ENCODE measurements at regions not wholly inside any gene's neighbourhood (a gene's known extent, or its start where the extent isn't known, plus 50 kb on each side); places are given as distances from the start of the nearest gene placed in this dataset.

- Histone ChIP-seq H3K79me2 (ENCODE audit: insufficient read depth, low read length) (no peaks in the 10 kb centered on the region), H2AFZ (ENCODE audit: low read depth, low read length, poor library complexity, severe bottlenecking) (no peak overlapping the region), H3K4me3 (replicated peaks in 1 of 2; ENCODE audit: low read depth in 1 of 2, low read length in 2 of 2) (no peak overlapping the region), H3K4me1 (ENCODE audit: control insufficient read depth in 1 of 2, insufficient read depth in 2 of 2, low read length in 2 of 2) (no peaks in the 10 kb centered on the region), H3K9me2 (ENCODE audit: insufficient read depth) (no peaks in the 10 kb centered on the region), H3K36me3 (ENCODE audit: control insufficient read depth in 1 of 2, insufficient read depth in 2 of 2, low read length in 2 of 2) (no peaks in the 10 kb centered on the region), H3K27ac (ENCODE audit: low read depth, low read length) (no peak overlapping the region), H3K27me3 (ENCODE audit: insufficient read depth, low read length) (peaks cover 16% of the 10 kb centered on the region; the same call in 1 of the 2 replicates), H4K20me1 (ENCODE audit: insufficient read depth) (no peaks in the 10 kb centered on the region), H3K4me2 (ENCODE audit: low read length) (no peak overlapping the region), H3K9ac (ENCODE audit: low read length) (no peak overlapping the region), H3K9me3 (ENCODE audit: control insufficient read depth in 1 of 2, insufficient read depth in 1 of 2, low read depth in 1 of 2, low read length in 2 of 2) (no peaks in the 10 kb centered on the region)
- intact Hi-C loops (cut with micrococcal nuclease) = no loop called here
- RAD21 ChIA-PET (ENCODE audit: low non-redundant PET in 1 of 2, low total read pairs in 2 of 2, uncharacterized antibody in 2 of 2, unreplicated experiment in 2 of 2) = no interaction called here
- DNase-seq (ENCODE audit: low read depth, low spot score) (no peak), ATAC-seq (no peak)
- TF ChIP-seq ZNF274 (IDR thresholded peaks at IDR 0.05; ENCODE audit: low read depth, low read length) (no peak), CTCF (IDR thresholded peaks at IDR 0.05 in 2 of 3, conservative IDR thresholded peaks at IDR 0.05 in 1 of 3; ENCODE audit: borderline replicate concordance in 1 of 3, insufficient read depth in 1 of 3, low read depth in 2 of 3, low read length in 2 of 3) (no peak), JUND (IDR thresholded peaks at IDR 0.05) (no peak), ZFX (IDR thresholded peaks at IDR 0.05) (no peak)
- POLR2A ChIA-PET = no interaction called here
- CTCF ChIA-PET = no interaction called here
- BruUV-seq (replicated peaks) = no TSS peak
These were observed 339.1 kb downstream of the RPS24 start for GRCh38 chr10:78372806-78373205.

- no peaks in the 10 kb centered on the region for H4K20me1 ChIP-seq (ENCODE audit: insufficient read depth)
- H3K9ac ChIP-seq (ENCODE audit: low read length) = no peak overlapping the region
- peaks cover 16% of the 10 kb centered on the region; the same call in 1 of the 2 replicates for H3K27me3 ChIP-seq (ENCODE audit: insufficient read depth, low read length)
- no peak overlapping the region for H2AFZ ChIP-seq (ENCODE audit: low read depth, low read length, poor library complexity, severe bottlenecking)
- no peaks in the 10 kb centered on the region for H3K9me2 ChIP-seq (ENCODE audit: insufficient read depth)
- H3K4me3 ChIP-seq (replicated peaks in 1 of 2; ENCODE audit: low read depth in 1 of 2, low read length in 2 of 2) = no peak overlapping the region
- ATAC-seq (no peak), DNase-seq (ENCODE audit: low read depth, low spot score) (no peak)
- no peak overlapping the region for H3K4me2 ChIP-seq (ENCODE audit: low read length)
- no peaks in the 10 kb centered on the region for H3K79me2 ChIP-seq (ENCODE audit: insufficient read depth, low read length)
- no peaks in the 10 kb centered on the region for H3K9me3 ChIP-seq (ENCODE audit: control insufficient read depth in 1 of 2, insufficient read depth in 1 of 2, low read depth in 1 of 2, low read length in 2 of 2)
- no peaks in the 10 kb centered on the region for H3K36me3 ChIP-seq (ENCODE audit: control insufficient read depth in 1 of 2, insufficient read depth in 2 of 2, low read length in 2 of 2)
- ChIA-PET CTCF (no interaction called here), POLR2A (no interaction called here), RAD21 (ENCODE audit: low non-redundant PET in 1 of 2, low total read pairs in 2 of 2, uncharacterized antibody in 2 of 2, unreplicated experiment in 2 of 2) (no interaction called here)
- intact Hi-C loops (cut with micrococcal nuclease) = no loop called here
- H3K4me1 ChIP-seq (ENCODE audit: control insufficient read depth in 1 of 2, insufficient read depth in 2 of 2, low read length in 2 of 2) = no peaks in the 10 kb centered on the region
- no peak overlapping the region for H3K27ac ChIP-seq (ENCODE audit: low read depth, low read length)
- no TSS peak for BruUV-seq (replicated peaks)
- TF ChIP-seq POLR2A (IDR thresholded peaks at IDR 0.05; ENCODE audit: borderline replicate concordance, extremely low read depth, insufficient read depth, insufficient read length) = no peak
- TF ChIP-seq RAD21 (IDR thresholded peaks at IDR 0.05; ENCODE audit: low read depth) = no peak
- TF ChIP-seq YY1 (IDR thresholded peaks at IDR 0.05; ENCODE audit: extremely low read depth, insufficient replicate concordance, low read depth, low read length) = no peak
- TF ChIP-seq SP1 (IDR thresholded peaks at IDR 0.05; ENCODE audit: low read depth) = no peak
- no peak for TF ChIP-seq REST (IDR thresholded peaks at IDR 0.05; ENCODE audit: low read depth)
- TF ChIP-seq CEBPB (IDR thresholded peaks at IDR 0.05; ENCODE audit: low read depth) = no peak
- no peak for TF ChIP-seq EGR1 (IDR thresholded peaks at IDR 0.05; ENCODE audit: low read depth)
- TF ChIP-seq POLR2AphosphoS5 (IDR thresholded peaks at IDR 0.05; ENCODE audit: low read depth, low read length) = no peak
- no peak for TF ChIP-seq TCF7L2 (IDR thresholded peaks at IDR 0.05; ENCODE audit: borderline replicate concordance, extremely low read depth, insufficient read depth, insufficient read length)
- TF ChIP-seq FOSL1 (IDR thresholded peaks at IDR 0.05; ENCODE audit: low read depth) = no peak
- no peak for TF ChIP-seq CBX3 (IDR thresholded peaks at IDR 0.05; ENCODE audit: low read depth)
These were observed 340.8 kb downstream of the RPS24 start for GRCh38 chr10:78374331-78375028.

Measured in HCT116 (cell line).